Gastrocnemius medialis (tissue), 4 donors: ENCODE measurements at regions not wholly inside any gene's neighbourhood (a gene's known extent, or its start where the extent isn't known, plus 50 kb on each side); places are given as distances from the start of the nearest gene placed in this dataset.

ENCODE experiments used
- POLR2A ChIP-seq, 2 donors: fragments of 450-650 bp; IDR thresholded peaks; one replicate each; pipeline ENCODE4 v1.6.1; 2017; ENCODE audit warnings: antibody characterized with exemption in 2 of 2, mild to moderate bottlenecking in 2 of 2, moderate library complexity in 2 of 2
- TF ChIP-seq, protein P1 (sequence below), 5 experiments: fragments of 450-650 bp in 3 of 5; fragments of 200-600 bp in 2 of 5; sonication (generic) in 2 of 5; IDR thresholded peaks in 4 of 5; conservative IDR thresholded peaks in 1 of 5; 1 replicate in 4 of 5; 2 replicates in 1 of 5; pipeline ENCODE4 v1.5.1; 2016 to 2019; ENCODE audit warnings: antibody characterized with exemption in 5 of 5, mild to moderate bottlenecking in 3 of 5, moderate library complexity in 3 of 5

DNA sequence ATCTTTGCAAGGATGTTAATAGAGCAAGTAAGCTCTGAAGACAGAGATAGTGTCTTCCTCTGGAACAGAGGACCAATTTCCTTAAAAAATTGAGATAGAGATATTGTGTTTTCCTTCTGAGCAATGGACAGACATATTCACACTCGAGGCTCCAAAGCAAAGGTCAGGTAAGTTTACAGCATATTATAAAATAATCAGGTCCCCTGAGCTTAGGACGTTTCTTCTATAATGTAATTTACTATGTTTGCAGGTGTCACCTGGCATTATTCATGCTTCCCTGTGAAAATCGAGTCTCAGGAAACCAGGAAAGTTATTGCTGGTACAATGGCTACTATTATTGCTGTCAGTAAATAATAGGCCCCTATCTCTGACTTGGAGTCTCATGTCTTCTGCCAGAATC is 1135.8 kb upstream of the ACVR2A start:
- TF ChIP-seq, protein P1, sequence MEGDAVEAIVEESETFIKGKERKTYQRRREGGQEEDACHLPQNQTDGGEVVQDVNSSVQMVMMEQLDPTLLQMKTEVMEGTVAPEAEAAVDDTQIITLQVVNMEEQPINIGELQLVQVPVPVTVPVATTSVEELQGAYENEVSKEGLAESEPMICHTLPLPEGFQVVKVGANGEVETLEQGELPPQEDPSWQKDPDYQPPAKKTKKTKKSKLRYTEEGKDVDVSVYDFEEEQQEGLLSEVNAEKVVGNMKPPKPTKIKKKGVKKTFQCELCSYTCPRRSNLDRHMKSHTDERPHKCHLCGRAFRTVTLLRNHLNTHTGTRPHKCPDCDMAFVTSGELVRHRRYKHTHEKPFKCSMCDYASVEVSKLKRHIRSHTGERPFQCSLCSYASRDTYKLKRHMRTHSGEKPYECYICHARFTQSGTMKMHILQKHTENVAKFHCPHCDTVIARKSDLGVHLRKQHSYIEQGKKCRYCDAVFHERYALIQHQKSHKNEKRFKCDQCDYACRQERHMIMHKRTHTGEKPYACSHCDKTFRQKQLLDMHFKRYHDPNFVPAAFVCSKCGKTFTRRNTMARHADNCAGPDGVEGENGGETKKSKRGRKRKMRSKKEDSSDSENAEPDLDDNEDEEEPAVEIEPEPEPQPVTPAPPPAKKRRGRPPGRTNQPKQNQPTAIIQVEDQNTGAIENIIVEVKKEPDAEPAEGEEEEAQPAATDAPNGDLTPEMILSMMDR (IDR thresholded peaks at IDR 0.05 in 4 of 5, conservative IDR thresholded peaks at IDR 0.05 in 1 of 5) = no peak
- no peak for TF ChIP-seq POLR2A (IDR thresholded peaks at IDR 0.05)
